Thyroid gland (tissue), 4 donors: ENCODE measurements at regions not wholly inside any gene's neighbourhood (a gene's known extent, or its start where the extent isn't known, plus 50 kb on each side); places are given as distances from the start of the nearest gene placed in this dataset.

ENCODE experiments used
- DNase-seq, 2 donors: peaks; one replicate each; pipeline ENCODE4 v3.0.0-alpha.2; 2019
- H3K27ac ChIP-seq, 3 donors: fragments of 200-600 bp; sonication (generic); 1 replicate in 2 of 3; 2 replicates in 1 of 3; pipeline ENCODE4 v1.5.1; 2016 to 2019; ENCODE audit warnings: mild to moderate bottlenecking in 1 of 3, moderate library complexity in 1 of 3
- H3K27me3 ChIP-seq: fragments of 200-600 bp; sonication (generic); one replicate; pipeline ENCODE4 v1.5.1; 2019
- H3K36me3 ChIP-seq, 2 donors: fragments of 200-600 bp; sonication (generic); one replicate each; pipeline ENCODE4 v1.5.1; 2016 to 2019
- H3K4me1 ChIP-seq, 2 donors: fragments of 200-600 bp; sonication (generic); one replicate each; pipeline ENCODE4 v1.5.1; 2017 to 2019
- H3K4me3 ChIP-seq, 3 donors: fragments of 200-600 bp; sonication (generic); replicated peaks in 1 of 3; 1 replicate in 2 of 3; 2 replicates in 1 of 3; pipeline ENCODE4 v1.5.1; 2016; ENCODE audit warnings: mild to moderate bottlenecking in 1 of 3
- H3K9me3 ChIP-seq: fragments of 200-600 bp; sonication (generic); one replicate; pipeline ENCODE4 v1.5.1; 2017
- CTCF ChIP-seq, 6 experiments: fragments of 200-600 bp in 3 of 6; fragments of 450-650 bp in 3 of 6; sonication (generic) in 3 of 6; IDR thresholded peaks; one replicate each; pipeline ENCODE4 v1.5.1; 2016 to 2019; ENCODE audit warnings: antibody characterized with exemption in 6 of 6, mild to moderate bottlenecking in 2 of 6, inconsistent platforms in 1 of 6, moderate library complexity in 1 of 6
- POLR2A ChIP-seq, 2 donors: fragments of 450-650 bp; IDR thresholded peaks; one replicate each; pipeline ENCODE4 v1.6.1; 2017; ENCODE audit warnings: antibody characterized with exemption in 2 of 2, mild to moderate bottlenecking in 2 of 2, moderate library complexity in 1 of 2
- WGBS, 2 donors: methylation state at CpG; one replicate each; pipeline ENCODE4 v1.1.5; 2017; 5-methylcytosine and 5-hydroxymethylcytosine counted together
- intact Hi-C: fragments of 100-400 bp; cut with DNase I; formaldehyde crosslinking; loops from one replicate; pipeline ENCODE4 v1.15.1; 2023

GRCh38 chr9:88891040-88891439 lies 100.2 kb upstream of the S1PR3 start:
- Histone ChIP-seq H3K27me3 (no peaks in the 10 kb centered on the region), H3K27ac (no peak overlapping the region), H3K36me3 (no peaks in the 10 kb centered on the region), H3K4me3 (no peak overlapping the region), H3K4me1 (no peaks in the 10 kb centered on the region), H3K9me3 (no peaks in the 10 kb centered on the region)
- no peak for DNase-seq
- TF ChIP-seq POLR2A (IDR thresholded peaks at IDR 0.05) (no peak), CTCF (IDR thresholded peaks at IDR 0.05) (no peak)
- intact Hi-C loops: no loop called here
- WGBS, 2 donors: 91 to 92% methylated on average over 2 of the region's 2 CpGs

- intact Hi-C loops: no loop called here
- WGBS, 2 donors: 65 to 80% methylated on average over 4 of the region's 4 CpGs
- no peak overlapping the region for H3K4me3 ChIP-seq
- H3K27me3 ChIP-seq: no peaks in the 10 kb centered on the region
- TF ChIP-seq POLR2A (IDR thresholded peaks at IDR 0.05) (no peak), CTCF (IDR thresholded peaks at IDR 0.05) (no peak)
- no peak overlapping the region for H3K27ac ChIP-seq
- no peaks in the 10 kb centered on the region for H3K36me3 ChIP-seq
- H3K4me1 ChIP-seq: no peaks in the 10 kb centered on the region
- H3K9me3 ChIP-seq: no peaks in the 10 kb centered on the region
- no peak for DNase-seq
Measured at GRCh38 chr9:88892724-88893123, 98.5 kb upstream of the S1PR3 start.

GRCh38 chr9:88897081-88897480 lies 94.2 kb upstream of the S1PR3 start:
- Histone ChIP-seq H3K4me1 (no peaks in the 10 kb centered on the region), H3K27me3 (no peaks in the 10 kb centered on the region), H3K4me3 (no peak overlapping the region), H3K36me3 (no peaks in the 10 kb centered on the region), H3K9me3 (no peaks in the 10 kb centered on the region), H3K27ac (no peak overlapping the region)
- intact Hi-C loops: no loop called here
- TF ChIP-seq CTCF (IDR thresholded peaks at IDR 0.05) (no peak), POLR2A (IDR thresholded peaks at IDR 0.05) (no peak)
- no peak for DNase-seq

GRCh38 chr9:88898039-88898720 lies 93.1 kb upstream of the S1PR3 start:
- Histone ChIP-seq H3K4me1 (no peaks in the 10 kb centered on the region), H3K36me3 (no peaks in the 10 kb centered on the region), H3K27ac (no peak overlapping the region), H3K4me3 (no peak overlapping the region), H3K27me3 (no peaks in the 10 kb centered on the region), H3K9me3 (no peaks in the 10 kb centered on the region)
- DNase-seq: no peak
- 64 to 68% methylated on average over 5 of the region's 5 CpGs for WGBS, 2 donors
- intact Hi-C loops: no loop called here
- TF ChIP-seq POLR2A (IDR thresholded peaks at IDR 0.05) (no peak), CTCF (IDR thresholded peaks at IDR 0.05) (no peak)

- Histone ChIP-seq H3K27me3 (no peaks in the 10 kb centered on the region), H3K36me3 (no peaks in the 10 kb centered on the region), H3K4me3 (no peak overlapping the region), H3K27ac (no peak overlapping the region), H3K4me1 (no peaks in the 10 kb centered on the region), H3K9me3 (no peaks in the 10 kb centered on the region)
- DNase-seq: no peak
- 70 to 89% methylated on average over 2 of the region's 2 CpGs for WGBS, 2 donors
- intact Hi-C loops: no loop called here
- TF ChIP-seq CTCF (IDR thresholded peaks at IDR 0.05): no peak
- TF ChIP-seq POLR2A (IDR thresholded peaks at IDR 0.05): no peak
Measured at GRCh38 chr9:88905506-88905905, 85.8 kb upstream of the S1PR3 start.
